ENCODE measurements at regions not wholly inside any gene's neighbourhood (a gene's known extent, or its start where the extent isn't known, plus 50 kb on each side); places are given as distances from the start of the nearest gene placed in this dataset.
"Not testable (repeated sequence)": the region's sequence is repeated elsewhere in the genome, so short reads cannot be mapped to it uniquely, and the experiment has no call there.

DNA sequence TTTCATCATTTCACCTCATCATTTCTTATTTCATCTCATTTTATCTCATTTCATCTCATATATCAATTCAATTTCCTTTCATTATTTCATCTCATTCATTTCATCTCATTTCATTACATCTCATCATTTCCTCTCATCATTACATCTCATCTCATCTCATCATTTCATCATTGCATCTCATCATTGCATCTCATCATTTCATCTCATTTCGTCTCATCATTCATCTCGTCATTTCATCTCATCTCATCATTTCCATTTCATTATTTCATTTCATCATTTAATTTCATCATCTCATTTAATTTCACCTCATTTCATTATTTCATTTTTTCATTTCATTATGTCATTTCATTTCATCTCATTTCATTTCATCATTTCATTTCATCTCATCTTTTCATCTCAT, 168.5 kb upstream of the FAM72C start:
- H3K27me3 Mint-ChIP-seq, result peaks cover 0 to 10% (median 4%) of the 10 kb centered on the region in 5 donors
- DNase-seq; H3K27me3 ChIP-seq (ENCODE audit: control insufficient read depth in 2 of 2, insufficient read depth in 2 of 2, low read length in 2 of 2); H3K36me3 ChIP-seq (ENCODE audit: control insufficient read depth in 2 of 3, insufficient read depth in 3 of 3, low read length in 3 of 3); H3K27ac ChIP-seq (ENCODE audit: low read depth, low read length); intact Hi-C loops (cut with micrococcal nuclease); H3K4me3 ChIP-seq (ENCODE audit: low read length); H3K4me1 ChIP-seq (ENCODE audit: control insufficient read depth in 2 of 2, insufficient read depth in 2 of 2, low read length in 2 of 2); H3K9me3 ChIP-seq (ENCODE audit: control insufficient read depth in 2 of 3, low read length in 3 of 3); CTCF ChIA-PET; H3K36me3 Mint-ChIP-seq; H3K4me3 Mint-ChIP-seq; POLR2A ChIA-PET; ATAC-seq; H3K4me1 Mint-ChIP-seq; H3K27ac Mint-ChIP-seq: not testable (repeated sequence)
- H3K9me3 Mint-ChIP-seq, result peaks cover 0 to 11% (median 5%) of the 10 kb centered on the region in 11 donors

DNA sequence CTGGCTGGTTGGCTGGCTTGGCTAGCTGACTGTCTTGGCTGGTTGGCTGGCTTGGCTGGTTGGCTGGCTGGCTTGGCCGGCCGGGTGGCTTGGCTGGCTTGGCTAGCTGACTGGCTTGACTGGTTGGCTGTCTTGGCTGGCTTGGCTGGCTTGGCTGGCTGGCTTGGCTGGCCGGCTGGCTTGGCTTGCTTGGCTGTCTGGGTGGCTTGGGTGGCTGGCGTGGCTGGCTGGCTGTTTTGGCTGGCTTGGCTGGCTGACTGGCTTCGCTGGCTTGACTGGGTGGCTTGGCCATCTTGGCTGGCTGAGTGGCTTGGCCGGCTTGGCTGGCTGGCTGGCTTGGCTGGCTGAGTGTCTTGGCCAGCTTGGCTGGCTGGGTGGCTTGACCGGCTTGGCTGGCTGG, 133.2 kb upstream of the FAM72C start:
- H3K36me3 ChIP-seq (ENCODE audit: control insufficient read depth in 2 of 3, insufficient read depth in 3 of 3, low read length in 3 of 3); H3K4me3 ChIP-seq (ENCODE audit: low read length); intact Hi-C loops (cut with micrococcal nuclease); H3K27me3 ChIP-seq (ENCODE audit: control insufficient read depth in 2 of 2, insufficient read depth in 2 of 2, low read length in 2 of 2); H3K4me1 ChIP-seq (ENCODE audit: control insufficient read depth in 2 of 2, insufficient read depth in 2 of 2, low read length in 2 of 2); POLR2A ChIA-PET; ATAC-seq; DNase-seq; H3K4me1 Mint-ChIP-seq; H3K9me3 ChIP-seq (ENCODE audit: control insufficient read depth in 2 of 3, low read length in 3 of 3); H3K27ac ChIP-seq (ENCODE audit: low read depth, low read length); CTCF ChIA-PET; H3K27me3 Mint-ChIP-seq; H3K4me3 Mint-ChIP-seq; H3K27ac Mint-ChIP-seq; H3K36me3 Mint-ChIP-seq; H3K9me3 Mint-ChIP-seq: not testable (repeated sequence)

DNA sequence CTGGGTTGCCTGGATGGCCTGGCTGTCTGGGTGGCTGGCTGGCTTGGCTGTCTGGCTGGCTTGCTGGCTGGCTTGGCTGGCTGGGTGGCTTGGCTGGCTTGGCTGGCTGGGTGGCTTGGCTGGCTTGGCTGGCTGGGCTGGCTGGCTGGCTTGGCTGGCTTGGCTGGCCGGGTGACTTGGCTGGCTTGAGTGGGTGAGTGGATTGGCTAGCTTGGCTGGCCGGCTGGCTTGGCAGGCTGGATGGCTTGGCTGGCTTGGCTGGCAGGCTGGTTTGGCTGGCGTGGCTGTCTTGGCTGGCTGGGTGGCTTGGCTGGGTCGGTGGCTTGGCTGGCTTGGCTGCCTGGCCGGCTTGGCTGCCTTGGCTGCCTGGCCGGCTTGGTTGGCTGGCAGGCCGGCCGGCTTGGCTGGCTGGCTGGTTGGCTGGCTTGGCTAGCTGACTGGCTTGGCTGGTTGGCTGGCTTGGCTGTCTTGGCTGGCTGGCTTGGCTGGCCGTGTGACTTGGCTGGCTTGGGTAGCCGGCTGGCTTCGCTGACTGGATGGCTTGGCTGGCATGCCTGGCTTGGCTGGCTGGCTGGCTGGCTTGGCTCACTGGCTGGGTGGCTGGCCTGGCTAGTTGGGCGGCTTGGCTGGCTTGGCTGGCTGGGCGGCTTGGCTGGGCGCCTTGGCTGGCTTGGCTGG, 132.4 kb upstream of the FAM72C start:
- H3K4me3 ChIP-seq (ENCODE audit: low read length); H3K9me3 Mint-ChIP-seq; H3K27me3 Mint-ChIP-seq; H3K36me3 Mint-ChIP-seq; H3K4me1 ChIP-seq (ENCODE audit: control insufficient read depth in 2 of 2, insufficient read depth in 2 of 2, low read length in 2 of 2); POLR2A ChIA-PET; H3K9me3 ChIP-seq (ENCODE audit: control insufficient read depth in 2 of 3, low read length in 3 of 3); CTCF ChIA-PET; H3K27ac ChIP-seq (ENCODE audit: low read depth, low read length); H3K4me3 Mint-ChIP-seq; H3K27me3 ChIP-seq (ENCODE audit: control insufficient read depth in 2 of 2, insufficient read depth in 2 of 2, low read length in 2 of 2); H3K36me3 ChIP-seq (ENCODE audit: control insufficient read depth in 2 of 3, insufficient read depth in 3 of 3, low read length in 3 of 3); H3K27ac Mint-ChIP-seq; H3K4me1 Mint-ChIP-seq; intact Hi-C loops (cut with micrococcal nuclease): not testable (repeated sequence)
- peak in 8 of 9 donors; percentile 16 to 53 (median 25) for DNase-seq
- peak; percentile 34 for ATAC-seq

DNA sequence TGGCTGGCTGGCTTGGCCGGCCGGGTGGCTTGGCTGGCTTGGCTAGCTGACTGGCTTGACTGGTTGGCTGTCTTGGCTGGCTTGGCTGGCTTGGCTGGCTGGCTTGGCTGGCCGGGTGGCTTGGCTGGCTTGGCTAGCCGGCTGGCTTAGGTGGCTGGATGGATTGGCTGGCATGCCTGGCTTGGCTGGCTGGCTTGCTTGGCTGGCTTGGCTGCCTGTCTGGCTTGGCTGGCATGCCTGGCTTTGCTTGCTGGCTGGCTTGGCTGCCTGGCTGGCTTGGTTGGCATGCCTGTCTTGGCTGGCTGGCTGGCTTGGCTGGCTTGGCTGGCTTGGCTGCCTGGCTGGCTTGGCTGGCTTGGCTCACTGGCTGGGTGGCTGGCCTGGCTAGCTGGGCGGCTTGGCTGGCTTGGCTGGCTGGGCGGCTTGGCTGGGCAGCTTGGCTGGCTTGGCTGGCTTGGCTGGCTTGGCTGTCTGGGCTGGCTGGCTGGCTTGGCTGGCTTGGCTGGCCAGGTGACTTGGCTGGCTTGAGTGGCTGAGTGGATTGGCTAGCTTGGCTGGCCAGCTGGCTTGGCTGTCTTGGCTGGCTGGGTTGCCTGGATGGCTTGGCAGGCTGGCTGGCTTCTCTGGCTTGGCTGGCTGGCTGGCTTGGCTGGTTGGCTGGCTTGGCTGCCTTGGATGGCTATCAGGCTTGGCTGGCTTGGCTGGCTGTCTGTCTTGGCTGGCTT, 131.5 kb upstream of the FAM72C start:
- CTCF ChIA-PET; H3K27me3 ChIP-seq (ENCODE audit: control insufficient read depth in 2 of 2, insufficient read depth in 2 of 2, low read length in 2 of 2); H3K36me3 Mint-ChIP-seq; H3K9me3 Mint-ChIP-seq; H3K27ac Mint-ChIP-seq; H3K27me3 Mint-ChIP-seq; H3K9me3 ChIP-seq (ENCODE audit: control insufficient read depth in 2 of 3, low read length in 3 of 3); H3K4me3 ChIP-seq (ENCODE audit: low read length); H3K36me3 ChIP-seq (ENCODE audit: control insufficient read depth in 2 of 3, insufficient read depth in 3 of 3, low read length in 3 of 3); H3K4me1 Mint-ChIP-seq; H3K4me3 Mint-ChIP-seq; H3K4me1 ChIP-seq (ENCODE audit: control insufficient read depth in 2 of 2, insufficient read depth in 2 of 2, low read length in 2 of 2); H3K27ac ChIP-seq (ENCODE audit: low read depth, low read length); POLR2A ChIA-PET; intact Hi-C loops (cut with micrococcal nuclease): not testable (repeated sequence)
- ATAC-seq (peak; percentile 27), DNase-seq (peak in 8 of 9 donors; percentile 3 to 51 (median 27))

DNA sequence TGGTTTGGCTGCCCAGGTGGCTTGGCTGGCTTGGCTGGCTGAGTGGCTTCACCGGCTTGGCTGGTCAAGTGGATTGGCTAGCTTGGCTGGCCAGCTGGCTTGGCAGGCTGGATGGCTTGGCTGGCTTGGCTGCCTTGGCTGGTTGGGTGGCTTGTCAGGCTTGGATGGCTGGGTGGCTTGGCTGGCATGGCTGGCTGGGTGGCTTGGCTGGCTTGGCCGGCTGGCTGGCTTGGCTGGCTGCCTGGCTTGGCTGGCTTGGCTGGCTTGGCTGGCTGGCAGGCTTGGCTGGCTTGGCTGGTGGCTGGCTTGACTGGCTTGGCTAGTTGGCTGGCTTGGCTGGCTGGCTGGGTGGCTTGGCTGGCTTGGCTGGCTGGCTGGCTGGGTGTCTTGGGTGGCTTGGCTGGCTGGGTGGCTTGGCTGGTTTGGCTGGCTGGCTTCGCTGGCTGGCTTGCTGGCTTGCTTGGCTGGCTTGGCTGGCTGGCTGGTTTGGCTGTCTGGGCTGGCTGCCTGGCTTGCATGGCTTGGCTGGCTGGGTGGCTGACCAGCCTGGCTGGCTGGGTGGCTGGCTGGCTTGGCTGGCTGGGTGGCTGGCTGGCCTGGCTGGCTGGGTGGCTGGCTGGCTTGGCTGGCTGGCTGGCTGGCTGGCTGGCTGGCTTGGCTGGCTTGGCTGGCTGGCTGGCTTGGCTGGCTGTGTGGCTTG, 130.4 kb upstream of the FAM72C start:
- CTCF ChIA-PET; H3K9me3 Mint-ChIP-seq; ATAC-seq; H3K36me3 ChIP-seq (ENCODE audit: control insufficient read depth in 2 of 3, insufficient read depth in 3 of 3, low read length in 3 of 3); POLR2A ChIA-PET; H3K27me3 ChIP-seq (ENCODE audit: control insufficient read depth in 2 of 2, insufficient read depth in 2 of 2, low read length in 2 of 2); H3K4me1 ChIP-seq (ENCODE audit: control insufficient read depth in 2 of 2, insufficient read depth in 2 of 2, low read length in 2 of 2); intact Hi-C loops (cut with micrococcal nuclease); H3K4me1 Mint-ChIP-seq; H3K36me3 Mint-ChIP-seq; H3K27ac Mint-ChIP-seq; H3K27me3 Mint-ChIP-seq; H3K4me3 ChIP-seq (ENCODE audit: low read length); H3K4me3 Mint-ChIP-seq; H3K27ac ChIP-seq (ENCODE audit: low read depth, low read length); H3K9me3 ChIP-seq (ENCODE audit: control insufficient read depth in 2 of 3, low read length in 3 of 3): not testable (repeated sequence)
- peak in 5 of 9 donors; percentile 1 to 24 (median 9) for DNase-seq

DNA sequence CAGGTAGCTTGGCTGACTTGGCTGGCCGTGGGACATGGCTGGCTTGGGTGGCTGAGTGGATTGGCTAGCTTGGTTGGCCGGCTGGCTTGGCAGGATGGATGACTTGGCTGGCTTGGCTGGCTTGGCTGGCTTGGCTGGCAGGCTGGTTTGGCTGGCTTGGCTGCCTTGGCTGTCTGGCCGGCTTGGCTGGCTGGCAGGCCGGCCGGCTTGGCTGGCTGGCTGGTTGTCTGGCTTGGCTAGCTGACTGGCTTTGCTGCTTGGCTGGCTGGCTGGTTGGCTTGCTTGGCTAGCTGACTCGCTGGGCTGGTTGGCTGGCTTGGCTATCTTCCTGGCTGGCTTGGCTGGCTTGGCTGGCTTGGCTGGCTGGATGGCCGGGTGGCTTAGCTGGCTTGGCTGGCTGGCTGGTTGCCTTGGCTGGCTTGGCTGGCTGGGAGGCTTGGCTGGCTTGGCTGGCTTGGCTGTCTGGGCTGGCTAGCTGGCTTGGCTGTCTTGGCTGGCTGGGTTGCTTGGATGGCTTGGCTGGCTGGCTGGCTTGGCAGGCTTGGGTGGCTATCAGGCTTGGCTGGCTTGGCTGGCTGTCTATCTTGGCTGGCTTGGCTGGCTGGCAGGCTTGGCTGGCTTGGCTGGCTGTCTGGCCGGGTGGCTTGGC, 129.7 kb upstream of the FAM72C start:
- Histone ChIP-seq H3K36me3 (ENCODE audit: control insufficient read depth in 2 of 3, insufficient read depth in 3 of 3, low read length in 3 of 3) (no peaks in the 10 kb centered on the region), H3K4me3 (ENCODE audit: low read length) (no peak overlapping the region), H3K27ac (ENCODE audit: low read depth, low read length) (no peak overlapping the region), H3K4me1 (ENCODE audit: control insufficient read depth in 2 of 2, insufficient read depth in 2 of 2, low read length in 2 of 2) (no peaks in the 10 kb centered on the region), H3K27me3 (ENCODE audit: control insufficient read depth in 2 of 2, insufficient read depth in 2 of 2, low read length in 2 of 2) (no peaks in the 10 kb centered on the region), H3K9me3 (ENCODE audit: control insufficient read depth in 2 of 3, low read length in 3 of 3) (no peaks in the 10 kb centered on the region)
- intact Hi-C loops (cut with micrococcal nuclease), result no loop called here
- no peak overlapping the region for H3K27ac Mint-ChIP-seq
- peaks cover 0 to 10% (median 4%) of the 10 kb centered on the region in 11 donors for H3K9me3 Mint-ChIP-seq
- no peaks in the 10 kb centered on the region for H3K4me1 Mint-ChIP-seq
- no peaks in the 10 kb centered on the region for H3K27me3 Mint-ChIP-seq
- H3K36me3 Mint-ChIP-seq, result peaks cover 0 to 5% (median 0%) of the 10 kb centered on the region in 5 donors
- ATAC-seq (no peak), DNase-seq (peak in 5 of 9 donors; percentile 0 to 23 (median 10))
- ChIA-PET POLR2A (no interaction called here), CTCF (no interaction called here)
- no peak overlapping the region for H3K4me3 Mint-ChIP-seq
